ENCODE measurements at regions not wholly inside any gene's neighbourhood (a gene's known extent, or its start where the extent isn't known, plus 50 kb on each side); places are given as distances from the start of the nearest gene placed in this dataset.

- no peaks in the 10 kb centered on the region for H3K36me3 Mint-ChIP-seq (ENCODE audit: insufficient read depth, unreplicated experiment)
- H3K27me3 Mint-ChIP-seq (ENCODE audit: unreplicated experiment): no peaks in the 10 kb centered on the region
- H3K4me1 Mint-ChIP-seq (ENCODE audit: low read depth, unreplicated experiment): no peaks in the 10 kb centered on the region
- H3K27ac Mint-ChIP-seq (ENCODE audit: unreplicated experiment): no peak overlapping the region
- no peak for TF ChIP-seq CTCF (IDR thresholded peaks at IDR 0.05; ENCODE audit: unreplicated experiment)
- CTCF ChIA-PET: no interaction called here
- H3K4me3 Mint-ChIP-seq (ENCODE audit: low read depth, unreplicated experiment): no peak overlapping the region
- DNase-seq: no peak
- peaks cover 2% of the 10 kb centered on the region for H3K9me3 Mint-ChIP-seq (ENCODE audit: low read depth, unreplicated experiment)
- intact Hi-C loops (cut with micrococcal nuclease; ENCODE audit: unreplicated experiment): no loop called here
- BruUV-seq (replicated peaks): no TSS peak
Observed at GRCh38 chr10:120195984-120196712, 260.9 kb upstream of the PLPP4 start.

DNA sequence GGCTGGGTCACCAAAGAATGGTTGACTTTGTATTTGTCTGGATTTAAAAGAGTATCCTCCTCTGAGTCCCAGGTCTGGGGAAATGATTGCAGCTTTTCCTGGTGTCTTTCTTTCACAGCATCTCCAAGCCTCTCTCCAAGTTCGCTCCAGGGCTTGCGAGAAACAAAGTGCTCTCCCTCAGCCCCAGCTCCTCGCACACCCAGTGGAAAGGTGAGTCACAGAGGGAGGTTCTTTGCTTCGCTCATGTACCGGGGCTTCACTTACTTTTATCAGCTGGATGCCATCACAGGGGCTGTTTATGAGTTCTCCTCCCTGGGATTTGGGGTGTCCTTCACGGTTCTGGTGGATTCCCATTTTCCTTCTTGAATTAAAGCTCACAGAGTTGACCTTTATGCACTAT is 252.2 kb upstream of the PLPP4 start:
- no peaks in the 10 kb centered on the region for H3K36me3 Mint-ChIP-seq (ENCODE audit: insufficient read depth, unreplicated experiment)
- no peak overlapping the region for H3K27ac Mint-ChIP-seq (ENCODE audit: unreplicated experiment)
- CTCF ChIA-PET: no interaction called here
- H3K4me1 Mint-ChIP-seq (ENCODE audit: low read depth, unreplicated experiment): no peaks in the 10 kb centered on the region
- TF ChIP-seq CTCF (IDR thresholded peaks at IDR 0.05; ENCODE audit: unreplicated experiment): no peak
- H3K9me3 Mint-ChIP-seq (ENCODE audit: low read depth, unreplicated experiment): no peaks in the 10 kb centered on the region
- intact Hi-C loops (cut with micrococcal nuclease; ENCODE audit: unreplicated experiment): no loop called here
- DNase-seq: no peak
- H3K4me3 Mint-ChIP-seq (ENCODE audit: low read depth, unreplicated experiment): no peak overlapping the region
- BruUV-seq (replicated peaks): no TSS peak
- no peaks in the 10 kb centered on the region for H3K27me3 Mint-ChIP-seq (ENCODE audit: unreplicated experiment)

GRCh38 chr10:120205368-120206018 is 251.5 kb upstream of the PLPP4 start:
- H3K9me3 Mint-ChIP-seq (ENCODE audit: low read depth, unreplicated experiment): no peaks in the 10 kb centered on the region
- no peak overlapping the region for H3K4me3 Mint-ChIP-seq (ENCODE audit: low read depth, unreplicated experiment)
- no peak for DNase-seq
- CTCF ChIA-PET: no interaction called here
- H3K27ac Mint-ChIP-seq (ENCODE audit: unreplicated experiment): no peak overlapping the region
- H3K27me3 Mint-ChIP-seq (ENCODE audit: unreplicated experiment): no peaks in the 10 kb centered on the region
- intact Hi-C loops (cut with micrococcal nuclease; ENCODE audit: unreplicated experiment): no loop called here
- no peaks in the 10 kb centered on the region for H3K36me3 Mint-ChIP-seq (ENCODE audit: insufficient read depth, unreplicated experiment)
- H3K4me1 Mint-ChIP-seq (ENCODE audit: low read depth, unreplicated experiment): no peaks in the 10 kb centered on the region
- no TSS peak for BruUV-seq (replicated peaks)
- no peak for TF ChIP-seq CTCF (IDR thresholded peaks at IDR 0.05; ENCODE audit: unreplicated experiment)

DNA sequence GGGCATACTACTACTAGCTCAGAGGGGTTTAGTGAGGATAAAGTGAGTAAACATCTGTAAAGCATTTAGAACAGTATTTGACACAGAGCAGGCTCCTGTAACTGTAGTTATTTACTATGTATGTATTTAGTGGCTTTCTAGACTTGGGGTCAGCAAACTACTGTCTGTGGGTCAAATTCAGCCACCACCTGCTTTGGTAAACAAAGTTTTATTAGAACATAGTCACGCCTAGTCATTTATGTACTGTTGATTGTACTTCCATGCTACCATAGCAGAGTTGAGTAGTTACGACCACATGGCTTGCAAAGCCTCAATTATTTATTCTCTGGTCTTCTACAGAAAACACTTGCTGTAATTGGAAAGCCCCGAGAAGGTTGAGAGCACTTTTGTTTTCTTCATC is 248.5 kb upstream of the PLPP4 start:
- Mint-ChIP-seq H3K27ac (ENCODE audit: unreplicated experiment) (no peak overlapping the region), H3K9me3 (ENCODE audit: low read depth, unreplicated experiment) (no peaks in the 10 kb centered on the region), H3K4me1 (ENCODE audit: low read depth, unreplicated experiment) (no peaks in the 10 kb centered on the region), H3K36me3 (ENCODE audit: insufficient read depth, unreplicated experiment) (no peaks in the 10 kb centered on the region), H3K27me3 (ENCODE audit: unreplicated experiment) (no peaks in the 10 kb centered on the region), H3K4me3 (ENCODE audit: low read depth, unreplicated experiment) (no peak overlapping the region)
- no TSS peak for BruUV-seq (replicated peaks)
- intact Hi-C loops (cut with micrococcal nuclease; ENCODE audit: unreplicated experiment): no loop called here
- DNase-seq: no peak
- no peak for TF ChIP-seq CTCF (IDR thresholded peaks at IDR 0.05; ENCODE audit: unreplicated experiment)
- CTCF ChIA-PET: no interaction called here
